RWPE1 (cell line): ENCODE measurements at regions not wholly inside any gene's neighbourhood (a gene's known extent, or its start where the extent isn't known, plus 50 kb on each side); places are given as distances from the start of the nearest gene placed in this dataset.
"Not testable (repeated sequence)": the region's sequence is repeated elsewhere in the genome, so short reads cannot be mapped to it uniquely, and the experiment has no call there.

ENCODE experiments used
- CTCF ChIA-PET: fragments of 350-600 bp; sonication (Branson Sonifier 250); formaldehyde crosslinking; extraction: SDS; loops from one replicate; lab custom pipeline; 2021; lab: Yijun Ruan, JAX
- POLR2A ChIA-PET: fragments of 400-600 bp; formaldehyde crosslinking; extraction: SDS; loops from one replicate; lab custom pipeline; 2020; ENCODE audit warnings: antibody characterized with exemption; ENCODE audit not compliant: low non-redundant PET; lab: Yijun Ruan, JAX
- DNase-seq: peaks from one replicate; pipeline ENCODE4 v3.0.0; 2012; ENCODE audit warnings: low spot score
- H3K27ac ChIP-seq: fragments of 450-650 bp; 2 replicates; pipeline ENCODE4 v1.5.1; 2017
- TF ChIP-seq, protein P1 (sequence below): fragments of 450-650 bp; conservative IDR thresholded peaks from 2 replicates; pipeline ENCODE4 v1.5.1; 2017; ENCODE audit warnings: low read depth, mild to moderate bottlenecking

DNA sequence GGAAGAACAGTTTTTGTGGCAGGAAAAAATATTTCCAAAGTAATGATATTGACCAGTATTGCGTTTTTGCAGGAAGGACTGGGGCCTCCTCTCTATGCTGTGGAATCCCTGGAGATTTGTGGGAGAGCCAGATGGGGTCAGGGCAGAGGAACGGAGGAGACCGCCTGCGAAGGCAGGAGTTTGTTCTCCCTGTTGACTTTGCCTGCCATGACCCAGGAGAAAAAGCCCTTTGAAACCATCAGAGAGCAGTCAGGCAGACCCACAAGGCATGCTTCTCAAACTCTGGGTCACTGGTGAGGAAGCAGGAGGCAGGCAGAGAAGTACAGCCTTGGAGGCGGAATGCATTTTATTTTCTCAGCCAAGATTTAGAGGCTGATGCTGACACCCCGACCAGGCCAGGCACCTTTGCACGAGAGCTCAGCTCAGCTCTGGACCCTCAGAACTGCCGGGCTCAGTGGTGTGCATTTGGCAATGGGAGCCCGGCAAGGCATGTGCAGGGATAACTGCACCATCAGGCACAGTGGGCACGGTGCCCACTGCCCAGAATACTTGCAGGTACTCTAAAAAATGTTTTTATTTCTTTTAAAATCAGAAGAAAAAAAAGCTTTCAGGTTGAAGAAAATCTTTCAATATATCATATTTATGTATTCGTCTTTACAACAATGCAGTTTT lies 410.4 kb downstream of the RPS24 start:
- TF ChIP-seq, protein P1, sequence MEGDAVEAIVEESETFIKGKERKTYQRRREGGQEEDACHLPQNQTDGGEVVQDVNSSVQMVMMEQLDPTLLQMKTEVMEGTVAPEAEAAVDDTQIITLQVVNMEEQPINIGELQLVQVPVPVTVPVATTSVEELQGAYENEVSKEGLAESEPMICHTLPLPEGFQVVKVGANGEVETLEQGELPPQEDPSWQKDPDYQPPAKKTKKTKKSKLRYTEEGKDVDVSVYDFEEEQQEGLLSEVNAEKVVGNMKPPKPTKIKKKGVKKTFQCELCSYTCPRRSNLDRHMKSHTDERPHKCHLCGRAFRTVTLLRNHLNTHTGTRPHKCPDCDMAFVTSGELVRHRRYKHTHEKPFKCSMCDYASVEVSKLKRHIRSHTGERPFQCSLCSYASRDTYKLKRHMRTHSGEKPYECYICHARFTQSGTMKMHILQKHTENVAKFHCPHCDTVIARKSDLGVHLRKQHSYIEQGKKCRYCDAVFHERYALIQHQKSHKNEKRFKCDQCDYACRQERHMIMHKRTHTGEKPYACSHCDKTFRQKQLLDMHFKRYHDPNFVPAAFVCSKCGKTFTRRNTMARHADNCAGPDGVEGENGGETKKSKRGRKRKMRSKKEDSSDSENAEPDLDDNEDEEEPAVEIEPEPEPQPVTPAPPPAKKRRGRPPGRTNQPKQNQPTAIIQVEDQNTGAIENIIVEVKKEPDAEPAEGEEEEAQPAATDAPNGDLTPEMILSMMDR = no peak

DNA sequence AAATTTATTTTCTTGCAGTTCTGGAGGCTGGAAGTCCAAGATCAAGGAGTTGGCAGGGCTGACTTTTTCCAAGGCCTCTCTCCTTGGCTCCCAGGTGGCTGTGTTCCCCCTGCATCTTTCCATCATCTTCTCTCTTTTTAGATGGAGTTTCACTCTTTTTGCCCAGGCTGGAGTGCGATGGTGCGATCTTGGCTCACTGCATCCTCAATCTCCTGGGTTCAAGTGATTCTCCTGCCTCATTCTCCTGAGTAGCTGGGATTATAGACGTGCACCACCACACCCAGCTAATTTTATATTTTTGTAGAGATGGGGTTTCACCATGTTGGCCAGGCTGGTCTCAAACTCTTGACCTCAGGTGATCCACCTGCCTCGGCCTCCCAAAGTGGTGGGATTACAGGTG lies 411.1 kb downstream of the RPS24 start:
- ChIA-PET POLR2A (interaction anchor here (0.6 kb wide), 1 partner anchor 81 kb away, joined by 3 read pairs; no protein-coding TSS in a partner anchor), CTCF (interaction anchor here (0.6 to 0.7 kb wide), 2 partner anchors 64 to 647 kb away, joined by 3 read pairs; no protein-coding TSS in a partner anchor)
- not testable (repeated sequence) for DNase-seq, H3K27ac ChIP-seq

More for the DNA sequence above, 410.4 kb downstream of the RPS24 start:
- DNase-seq = no peak
- POLR2A ChIA-PET = interaction anchor here (0.6 kb wide), 1 partner anchor 80 kb away, joined by 3 read pairs; no protein-coding TSS in a partner anchor
- H3K27ac ChIP-seq = no peak overlapping the region
- CTCF ChIA-PET = interaction anchor here (0.6 to 0.7 kb wide), 2 partner anchors 65 to 647 kb away, joined by 3 read pairs; no protein-coding TSS in a partner anchor

DNA sequence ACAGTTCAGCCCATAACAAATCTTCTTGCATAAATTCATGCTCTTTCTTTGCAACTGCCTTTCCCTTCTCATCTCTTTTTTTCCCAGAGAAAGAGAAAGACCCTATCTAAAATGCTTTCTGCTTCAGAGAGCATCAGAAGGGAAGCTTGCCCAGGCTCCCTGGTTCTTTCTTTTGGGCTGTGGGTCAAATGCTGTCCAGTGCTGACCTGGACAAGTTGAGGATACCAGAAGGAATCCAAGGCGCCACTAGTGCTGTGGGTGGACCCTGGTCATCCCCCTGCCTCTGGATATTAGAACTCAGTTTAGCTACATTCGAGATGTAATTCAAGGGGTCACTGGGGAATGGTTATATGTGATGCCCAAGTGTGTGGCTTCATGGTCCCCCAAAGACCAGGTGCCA lies 411.6 kb downstream of the RPS24 start:
- POLR2A ChIA-PET = no interaction called here
- TF ChIP-seq, protein P1 = no peak
- DNase-seq = no peak
- CTCF ChIA-PET = no interaction called here
- no peak overlapping the region for H3K27ac ChIP-seq

DNA sequence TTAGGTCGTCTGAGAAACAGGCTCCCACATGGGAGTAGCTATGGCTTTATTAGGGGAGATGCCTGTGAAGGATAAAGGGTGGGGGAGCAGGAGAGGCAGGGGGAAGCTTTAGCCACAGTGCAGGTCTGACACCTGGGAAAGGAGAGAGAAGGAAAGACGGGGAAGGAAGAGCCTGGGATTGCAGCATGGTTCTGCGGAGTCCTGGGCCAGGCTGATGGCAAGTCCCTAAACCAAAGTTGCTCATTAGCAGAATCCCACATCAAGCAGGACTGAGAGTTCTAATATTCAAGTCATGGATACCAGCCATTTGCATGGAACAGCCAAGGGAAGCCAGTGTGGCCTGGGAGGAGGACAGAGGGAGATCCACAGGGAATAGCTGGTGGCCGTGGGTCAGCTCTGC lies 414.8 kb downstream of the RPS24 start:
- DNase-seq = no peak
- TF ChIP-seq, protein P1 = no peak
- ChIA-PET CTCF (interaction anchor here (1.5 kb wide), 1 partner anchor 746 kb away, joined by 3 read pairs; no protein-coding TSS in a partner anchor), POLR2A (no interaction called here)
- no peak overlapping the region for H3K27ac ChIP-seq

DNA sequence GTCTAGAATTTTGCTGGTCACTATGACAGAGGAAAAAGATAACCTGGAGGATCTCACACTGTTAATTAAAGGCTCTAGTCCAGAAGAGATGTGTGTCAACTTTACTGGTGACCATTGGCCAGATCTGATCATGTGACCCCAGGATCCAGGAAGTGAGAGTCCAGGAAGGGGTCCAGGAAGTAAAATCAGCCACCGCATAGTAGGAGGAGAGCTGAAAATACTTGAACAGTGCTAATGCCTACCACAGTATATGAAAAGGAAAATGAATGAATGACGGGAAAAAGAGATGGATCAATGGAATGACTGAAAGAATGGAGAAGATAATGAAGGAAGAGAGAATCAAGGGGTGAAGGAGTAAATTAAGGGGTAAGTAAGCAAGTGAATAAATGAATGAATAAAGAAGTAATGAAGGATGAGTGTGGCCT lies 415.3 kb downstream of the RPS24 start:
- POLR2A ChIA-PET = no interaction called here

DNA sequence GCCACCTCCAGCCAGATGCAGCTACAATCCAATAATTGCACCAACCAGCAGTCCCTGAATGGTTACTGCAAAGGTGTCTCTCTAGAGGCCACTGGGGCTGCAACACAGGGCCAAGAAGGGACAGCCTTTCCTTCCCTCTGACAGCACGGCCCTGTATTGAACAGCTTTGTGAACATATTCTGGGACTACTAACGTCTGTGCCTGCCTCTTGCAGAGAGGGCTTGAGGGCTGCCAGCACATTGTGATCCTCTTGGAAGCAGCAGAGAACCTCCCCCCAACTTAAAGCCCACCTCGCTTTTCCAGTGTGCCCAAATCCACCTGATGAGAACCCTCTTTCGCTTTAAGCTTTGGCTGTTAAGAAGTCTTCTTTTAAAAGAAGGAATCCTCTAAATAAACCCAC lies 415.9 kb downstream of the RPS24 start:
- ChIA-PET CTCF (interaction anchor here (0.6 to 1.5 kb wide), 2 partner anchors 131 to 745 kb away, joined by 3 to 5 read pairs; no protein-coding TSS in a partner anchor), POLR2A (no interaction called here)
- no peak for DNase-seq
- H3K27ac ChIP-seq = no peak overlapping the region
- TF ChIP-seq, protein P1 = no peak

More for the DNA sequence above, 415.3 kb downstream of the RPS24 start:
- DNase-seq = no peak
- no peak overlapping the region for H3K27ac ChIP-seq
- CTCF ChIA-PET = interaction anchor here (0.7 to 1.5 kb wide), 2 partner anchors 83 to 746 kb away, joined by 3 read pairs; no protein-coding TSS in a partner anchor
- TF ChIP-seq, protein P1 = no peak

DNA sequence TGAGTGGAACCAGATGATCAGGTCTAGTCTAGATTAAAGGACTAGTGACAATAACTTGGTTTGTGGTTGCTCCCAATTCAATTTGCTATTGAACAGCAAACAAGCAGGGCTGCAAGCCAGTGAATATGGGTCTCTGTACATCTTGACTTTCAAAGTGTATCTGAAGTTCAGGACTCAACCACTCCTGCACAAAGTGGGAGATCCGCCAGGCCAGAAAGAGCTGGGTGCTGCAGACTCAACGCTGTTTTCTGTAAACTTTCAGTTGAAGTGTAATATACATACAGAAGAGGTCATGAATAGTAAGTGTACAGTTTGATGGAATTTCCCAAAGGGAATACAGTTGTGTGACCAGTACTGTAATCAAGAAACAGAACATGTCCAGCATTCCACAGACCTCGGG lies 416.6 kb downstream of the RPS24 start:
- TF ChIP-seq, protein P1 = no peak
- ChIA-PET POLR2A (no interaction called here), CTCF (interaction anchor here (0.6 kb wide), 1 partner anchor 131 kb away, joined by 5 read pairs; no protein-coding TSS in a partner anchor)
- H3K27ac ChIP-seq = no peak overlapping the region
- no peak for DNase-seq
